Uterus (tissue), 2 donors: ENCODE measurements at regions not wholly inside any gene's neighbourhood (a gene's known extent, or its start where the extent isn't known, plus 50 kb on each side); places are given as distances from the start of the nearest gene placed in this dataset.

Source experiments
- POLR2A ChIP-seq, 2 donors: fragments of 450-650 bp; IDR thresholded peaks; one replicate each; pipeline ENCODE4 v1.6.1; 2016; ENCODE audit warnings: antibody characterized with exemption in 2 of 2, mild to moderate bottlenecking in 1 of 2, moderate library complexity in 1 of 2
- TF ChIP-seq, protein P1 (sequence below), 4 experiments: fragments of 200-600 bp in 2 of 4; fragments of 450-650 bp in 2 of 4; sonication (generic) in 2 of 4; IDR thresholded peaks; one replicate each; pipeline ENCODE4 v1.5.1; 2016 to 2019; ENCODE audit warnings: antibody characterized with exemption in 4 of 4, mild to moderate bottlenecking in 2 of 4, moderate library complexity in 1 of 4

- TF ChIP-seq, protein P1, sequence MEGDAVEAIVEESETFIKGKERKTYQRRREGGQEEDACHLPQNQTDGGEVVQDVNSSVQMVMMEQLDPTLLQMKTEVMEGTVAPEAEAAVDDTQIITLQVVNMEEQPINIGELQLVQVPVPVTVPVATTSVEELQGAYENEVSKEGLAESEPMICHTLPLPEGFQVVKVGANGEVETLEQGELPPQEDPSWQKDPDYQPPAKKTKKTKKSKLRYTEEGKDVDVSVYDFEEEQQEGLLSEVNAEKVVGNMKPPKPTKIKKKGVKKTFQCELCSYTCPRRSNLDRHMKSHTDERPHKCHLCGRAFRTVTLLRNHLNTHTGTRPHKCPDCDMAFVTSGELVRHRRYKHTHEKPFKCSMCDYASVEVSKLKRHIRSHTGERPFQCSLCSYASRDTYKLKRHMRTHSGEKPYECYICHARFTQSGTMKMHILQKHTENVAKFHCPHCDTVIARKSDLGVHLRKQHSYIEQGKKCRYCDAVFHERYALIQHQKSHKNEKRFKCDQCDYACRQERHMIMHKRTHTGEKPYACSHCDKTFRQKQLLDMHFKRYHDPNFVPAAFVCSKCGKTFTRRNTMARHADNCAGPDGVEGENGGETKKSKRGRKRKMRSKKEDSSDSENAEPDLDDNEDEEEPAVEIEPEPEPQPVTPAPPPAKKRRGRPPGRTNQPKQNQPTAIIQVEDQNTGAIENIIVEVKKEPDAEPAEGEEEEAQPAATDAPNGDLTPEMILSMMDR (IDR thresholded peaks at IDR 0.05): no peak
- TF ChIP-seq POLR2A (IDR thresholded peaks at IDR 0.05): no peak
Measured at GRCh38 chr5:57335092-57335660, 147.4 kb downstream of the ACTBL2 start.
